OCI-LY7 (cell line): ENCODE measurements at regions not wholly inside any gene's neighbourhood (a gene's known extent, or its start where the extent isn't known, plus 50 kb on each side); places are given as distances from the start of the nearest gene placed in this dataset.

Experiments
- EZH2phosphoT487 ChIP-seq: fragments of 200-600 bp; sonication (generic); IDR thresholded peaks from 2 replicates; pipeline ENCODE4 v1.6.1; 2018; ENCODE audit warnings: low read depth, borderline replicate concordance, mild to moderate bottlenecking, mixed run types, antibody characterized with exemption, low read length, moderate library complexity, mixed read lengths
- TF ChIP-seq, protein P1 (sequence below): fragments of 200-600 bp; sonication (generic); conservative IDR thresholded peaks from 2 replicates; pipeline ENCODE4 v1.5.1; 2014; ENCODE audit warnings: mild to moderate bottlenecking, antibody characterized with exemption, low read length, moderate library complexity, mixed read lengths

DNA sequence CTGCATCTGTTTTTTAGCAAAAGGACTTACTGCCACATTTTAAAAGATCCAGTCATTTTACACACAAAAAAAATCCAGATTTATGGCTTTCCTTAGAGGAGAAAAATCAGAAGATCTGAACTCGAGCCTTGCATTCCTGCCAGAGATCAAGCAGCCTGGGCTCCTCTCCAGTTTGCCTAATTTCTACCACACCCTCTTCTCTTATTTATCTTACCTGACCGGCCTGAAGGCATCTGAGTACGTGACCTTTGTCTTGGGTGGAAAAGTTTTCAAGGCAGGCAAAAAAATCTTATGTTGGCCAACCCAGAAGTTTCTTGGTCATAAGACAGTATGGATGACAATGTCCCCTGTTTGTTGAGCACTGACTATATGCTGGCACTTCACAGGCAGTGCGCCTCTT is 60.3 kb downstream of the CHRD start:
- TF ChIP-seq, protein P1, sequence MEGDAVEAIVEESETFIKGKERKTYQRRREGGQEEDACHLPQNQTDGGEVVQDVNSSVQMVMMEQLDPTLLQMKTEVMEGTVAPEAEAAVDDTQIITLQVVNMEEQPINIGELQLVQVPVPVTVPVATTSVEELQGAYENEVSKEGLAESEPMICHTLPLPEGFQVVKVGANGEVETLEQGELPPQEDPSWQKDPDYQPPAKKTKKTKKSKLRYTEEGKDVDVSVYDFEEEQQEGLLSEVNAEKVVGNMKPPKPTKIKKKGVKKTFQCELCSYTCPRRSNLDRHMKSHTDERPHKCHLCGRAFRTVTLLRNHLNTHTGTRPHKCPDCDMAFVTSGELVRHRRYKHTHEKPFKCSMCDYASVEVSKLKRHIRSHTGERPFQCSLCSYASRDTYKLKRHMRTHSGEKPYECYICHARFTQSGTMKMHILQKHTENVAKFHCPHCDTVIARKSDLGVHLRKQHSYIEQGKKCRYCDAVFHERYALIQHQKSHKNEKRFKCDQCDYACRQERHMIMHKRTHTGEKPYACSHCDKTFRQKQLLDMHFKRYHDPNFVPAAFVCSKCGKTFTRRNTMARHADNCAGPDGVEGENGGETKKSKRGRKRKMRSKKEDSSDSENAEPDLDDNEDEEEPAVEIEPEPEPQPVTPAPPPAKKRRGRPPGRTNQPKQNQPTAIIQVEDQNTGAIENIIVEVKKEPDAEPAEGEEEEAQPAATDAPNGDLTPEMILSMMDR, result no peak
- no peak for TF ChIP-seq EZH2phosphoT487
